Kidney (tissue), 13 donors: ENCODE measurements at regions not wholly inside any gene's neighbourhood (a gene's known extent, or its start where the extent isn't known, plus 50 kb on each side); places are given as distances from the start of the nearest gene placed in this dataset.

Experiments
- DNase-seq, 5 donors: peaks; one replicate each; pipeline ENCODE4 v3.0.0-alpha.2; 2013 to 2020
- FAIRE-seq: peaks from 2 replicates; lab custom pipeline; 2012; peaks lifted over from hg19 to GRCh38; lab: Jason Lieb, UNC
- H3K27ac ChIP-seq, 2 donors: one replicate each; pipeline ENCODE4 v1.7.0; 2013; ENCODE audit warnings: low read depth in 2 of 2, low read length in 2 of 2, inconsistent platforms in 1 of 2
- H3K27me3 ChIP-seq: one replicate; pipeline ENCODE4 v1.7.1; 2013; ENCODE audit warnings: low read length, inconsistent platforms; ENCODE audit not compliant: control insufficient read depth, insufficient read depth
- H3K36me3 ChIP-seq, 3 donors: one replicate each; pipeline versions ENCODE4 v1.7.0 to v1.7.1; 2013; ENCODE audit warnings: low read length in 3 of 3, control low read depth in 1 of 3, inconsistent platforms in 1 of 3; ENCODE audit not compliant: insufficient read depth in 3 of 3, control insufficient read depth in 2 of 3
- H3K4me1 ChIP-seq, 3 donors: one replicate each; pipeline versions ENCODE4 v1.7.0 to v1.7.1; 2013; ENCODE audit warnings: low read length in 3 of 3, inconsistent platforms in 1 of 3, low read depth in 1 of 3; ENCODE audit not compliant: control insufficient read depth in 2 of 3, insufficient read depth in 2 of 3
- H3K4me3 ChIP-seq, 3 donors: one replicate each; pipeline versions ENCODE4 v1.7.0 to v1.8.1; 2013; ENCODE audit warnings: low read length in 3 of 3, control low read depth in 1 of 3, inconsistent platforms in 1 of 3
- H3K9ac ChIP-seq, 3 donors: one replicate each; pipeline versions ENCODE4 v1.7.0 to v1.7.1; 2013; ENCODE audit warnings: low read length in 3 of 3, control low read depth in 1 of 3, inconsistent platforms in 1 of 3
- H3K9me3 ChIP-seq, 3 donors: one replicate each; pipeline versions ENCODE4 v1.7.0 to v1.7.1; 2013; ENCODE audit warnings: low read length in 3 of 3, control low read depth in 1 of 3, inconsistent platforms in 1 of 3; ENCODE audit not compliant: control insufficient read depth in 2 of 3, insufficient read depth in 1 of 3
- intact Hi-C: fragments of 100-400 bp; cut with DNase I; formaldehyde crosslinking; loops from one replicate; pipeline ENCODE4 v1.11.1; 2022
- TF ChIP-seq, protein P1 (sequence below): IDR thresholded peaks from 3 replicates; pipeline ENCODE4 v1.5.1; 2012; ENCODE audit warnings: mild to moderate bottlenecking, moderate library complexity, borderline replicate concordance; ENCODE audit not compliant: insufficient read depth; ENCODE audit errors: extremely low read depth
- donor health status: control.
- donor health status: control.
- donor health status: control.
- donor health status: control.
- donor health status: control.
- donor health status: DM: yes; HTN: yes; CAD: no.
- donor health status: Normal renal cell carcinoma (clear cell type).

DNA sequence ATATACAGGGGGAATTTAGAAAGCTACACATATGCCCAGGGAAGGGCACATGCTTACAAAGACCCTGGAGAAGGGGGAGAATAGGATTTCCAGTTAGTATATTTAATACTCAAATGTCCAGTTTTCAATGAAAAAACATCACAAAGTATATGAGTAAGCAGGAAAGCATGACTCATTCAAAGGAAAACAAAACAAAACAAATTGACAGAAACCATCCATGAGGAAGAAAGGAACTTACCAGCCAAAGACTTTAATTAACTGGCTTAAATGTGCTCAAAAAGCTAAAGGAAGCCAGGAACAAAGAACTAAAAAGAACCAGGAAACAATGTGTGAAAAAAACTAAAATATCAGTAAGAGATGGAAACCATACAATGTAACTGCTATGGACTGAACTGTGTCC lies 716.2 kb upstream of the ARGLU1 start:
- no peak for FAIRE-seq

DNA sequence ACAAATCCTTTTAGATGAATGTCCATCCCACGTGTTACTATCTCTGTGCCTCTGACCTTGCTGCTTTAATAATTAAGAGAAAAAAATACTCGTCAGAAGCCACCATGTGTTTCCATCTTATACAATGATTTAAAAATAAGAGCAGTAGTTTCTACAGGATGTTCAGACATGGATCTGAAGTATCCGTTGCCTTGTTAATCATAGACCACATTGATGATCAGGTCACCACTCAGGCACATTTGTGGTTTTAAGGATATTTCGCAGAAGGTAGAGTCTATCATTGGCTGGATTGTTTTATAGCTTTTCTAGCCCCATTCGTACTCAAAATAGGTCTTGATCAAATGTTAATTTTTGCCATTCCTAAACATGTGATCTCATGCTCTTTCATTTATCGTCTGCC lies 710.0 kb upstream of the ARGLU1 start:
- TF ChIP-seq, protein P1, sequence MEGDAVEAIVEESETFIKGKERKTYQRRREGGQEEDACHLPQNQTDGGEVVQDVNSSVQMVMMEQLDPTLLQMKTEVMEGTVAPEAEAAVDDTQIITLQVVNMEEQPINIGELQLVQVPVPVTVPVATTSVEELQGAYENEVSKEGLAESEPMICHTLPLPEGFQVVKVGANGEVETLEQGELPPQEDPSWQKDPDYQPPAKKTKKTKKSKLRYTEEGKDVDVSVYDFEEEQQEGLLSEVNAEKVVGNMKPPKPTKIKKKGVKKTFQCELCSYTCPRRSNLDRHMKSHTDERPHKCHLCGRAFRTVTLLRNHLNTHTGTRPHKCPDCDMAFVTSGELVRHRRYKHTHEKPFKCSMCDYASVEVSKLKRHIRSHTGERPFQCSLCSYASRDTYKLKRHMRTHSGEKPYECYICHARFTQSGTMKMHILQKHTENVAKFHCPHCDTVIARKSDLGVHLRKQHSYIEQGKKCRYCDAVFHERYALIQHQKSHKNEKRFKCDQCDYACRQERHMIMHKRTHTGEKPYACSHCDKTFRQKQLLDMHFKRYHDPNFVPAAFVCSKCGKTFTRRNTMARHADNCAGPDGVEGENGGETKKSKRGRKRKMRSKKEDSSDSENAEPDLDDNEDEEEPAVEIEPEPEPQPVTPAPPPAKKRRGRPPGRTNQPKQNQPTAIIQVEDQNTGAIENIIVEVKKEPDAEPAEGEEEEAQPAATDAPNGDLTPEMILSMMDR: no peak
- Histone ChIP-seq H3K36me3 (no peaks in the 10 kb centered on the region), H3K27me3 (no peaks in the 10 kb centered on the region), H3K4me1 (no peaks in the 10 kb centered on the region), H3K9me3 (no peaks in the 10 kb centered on the region), H3K4me3 (no peak overlapping the region), H3K27ac (no peak overlapping the region), H3K9ac (no peak overlapping the region)
- DNase-seq: no peak
- FAIRE-seq: no peak
- intact Hi-C loops: no loop called here

More for the DNA sequence above, 716.2 kb upstream of the ARGLU1 start:
- intact Hi-C loops: no loop called here
- Histone ChIP-seq H3K4me3 (no peak overlapping the region), H3K27ac (no peak overlapping the region), H3K27me3 (no peaks in the 10 kb centered on the region), H3K9me3 (no peaks in the 10 kb centered on the region), H3K9ac (no peak overlapping the region), H3K4me1 (no peaks in the 10 kb centered on the region), H3K36me3 (no peaks in the 10 kb centered on the region)
- DNase-seq: no peak
- TF ChIP-seq, protein P1: no peak

DNA sequence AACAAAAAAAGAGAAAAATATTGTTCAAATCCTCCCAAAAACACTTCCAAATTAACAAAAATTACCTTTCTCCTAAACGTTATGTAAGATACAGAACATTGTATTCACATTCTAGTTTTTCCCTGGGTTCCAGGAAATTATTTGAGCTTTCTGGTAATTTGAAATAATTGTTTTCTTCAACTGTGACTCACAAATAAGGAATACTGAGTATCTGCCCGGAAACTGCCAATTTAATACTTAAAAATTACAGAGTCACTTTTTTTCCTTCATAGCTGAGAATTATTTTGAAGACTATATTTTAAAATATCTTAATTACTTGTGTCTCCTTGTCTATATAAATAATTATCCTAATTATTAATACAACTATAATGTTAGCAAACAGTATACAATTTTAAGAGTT lies 709.0 kb upstream of the ARGLU1 start:
- no peak for FAIRE-seq
- Histone ChIP-seq H3K27me3 (no peaks in the 10 kb centered on the region), H3K4me3 (no peak overlapping the region), H3K9ac (no peak overlapping the region), H3K9me3 (no peaks in the 10 kb centered on the region), H3K4me1 (no peaks in the 10 kb centered on the region), H3K36me3 (no peaks in the 10 kb centered on the region), H3K27ac (no peak overlapping the region)
- TF ChIP-seq, protein P1: no peak
- no peak for DNase-seq
- intact Hi-C loops: no loop called here

DNA sequence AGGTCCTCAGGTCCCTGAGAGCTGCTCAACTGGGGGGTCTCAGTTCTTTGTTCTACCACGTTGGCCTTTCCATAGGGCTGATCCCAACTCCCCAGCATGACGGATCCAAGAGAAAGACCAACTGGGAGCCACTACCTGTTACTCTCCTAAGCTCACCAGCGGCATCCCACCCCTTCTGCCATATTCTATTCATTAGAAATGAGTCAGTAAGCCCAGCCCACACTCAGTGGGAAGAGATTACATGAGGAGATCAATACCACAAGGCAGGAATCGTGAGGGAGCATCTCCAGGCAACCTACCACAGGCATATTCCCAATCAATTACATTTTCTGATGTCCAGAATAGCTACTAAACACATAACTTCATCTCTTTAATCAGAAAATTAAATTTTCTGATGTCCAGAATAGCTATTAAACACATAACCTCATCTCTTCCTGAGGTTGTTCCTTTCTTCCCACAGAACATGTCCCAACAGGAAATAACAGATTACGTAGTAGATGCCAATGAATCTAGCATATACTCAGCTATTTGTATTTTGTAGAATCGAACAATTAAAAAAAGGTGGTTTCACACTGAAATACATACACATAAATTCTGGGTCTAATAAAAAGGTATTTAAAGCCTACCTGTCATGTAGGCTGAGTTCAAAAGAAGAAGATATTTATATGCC lies 708.1 kb upstream of the ARGLU1 start:
- Histone ChIP-seq H3K9ac (no peak overlapping the region), H3K36me3 (no peaks in the 10 kb centered on the region), H3K27ac (no peak overlapping the region), H3K9me3 (no peaks in the 10 kb centered on the region), H3K27me3 (no peaks in the 10 kb centered on the region), H3K4me3 (no peak overlapping the region), H3K4me1 (no peaks in the 10 kb centered on the region)
- no peak for DNase-seq
- TF ChIP-seq, protein P1: no peak
- no peak for FAIRE-seq
- intact Hi-C loops: no loop called here
